GM12873 (cell line): ENCODE measurements at regions not wholly inside any gene's neighbourhood (a gene's known extent, or its start where the extent isn't known, plus 50 kb on each side); places are given as distances from the start of the nearest gene placed in this dataset.

Experiments
- CTCF ChIP-seq: IDR thresholded peaks from 2 replicates; pipeline ENCODE4 v1.5.1; 2012; ENCODE audit warnings: low read depth, mild to moderate bottlenecking, moderate library complexity, low read length, control low read depth; ENCODE audit not compliant: insufficient read depth; ENCODE audit errors: missing control alignments

DNA sequence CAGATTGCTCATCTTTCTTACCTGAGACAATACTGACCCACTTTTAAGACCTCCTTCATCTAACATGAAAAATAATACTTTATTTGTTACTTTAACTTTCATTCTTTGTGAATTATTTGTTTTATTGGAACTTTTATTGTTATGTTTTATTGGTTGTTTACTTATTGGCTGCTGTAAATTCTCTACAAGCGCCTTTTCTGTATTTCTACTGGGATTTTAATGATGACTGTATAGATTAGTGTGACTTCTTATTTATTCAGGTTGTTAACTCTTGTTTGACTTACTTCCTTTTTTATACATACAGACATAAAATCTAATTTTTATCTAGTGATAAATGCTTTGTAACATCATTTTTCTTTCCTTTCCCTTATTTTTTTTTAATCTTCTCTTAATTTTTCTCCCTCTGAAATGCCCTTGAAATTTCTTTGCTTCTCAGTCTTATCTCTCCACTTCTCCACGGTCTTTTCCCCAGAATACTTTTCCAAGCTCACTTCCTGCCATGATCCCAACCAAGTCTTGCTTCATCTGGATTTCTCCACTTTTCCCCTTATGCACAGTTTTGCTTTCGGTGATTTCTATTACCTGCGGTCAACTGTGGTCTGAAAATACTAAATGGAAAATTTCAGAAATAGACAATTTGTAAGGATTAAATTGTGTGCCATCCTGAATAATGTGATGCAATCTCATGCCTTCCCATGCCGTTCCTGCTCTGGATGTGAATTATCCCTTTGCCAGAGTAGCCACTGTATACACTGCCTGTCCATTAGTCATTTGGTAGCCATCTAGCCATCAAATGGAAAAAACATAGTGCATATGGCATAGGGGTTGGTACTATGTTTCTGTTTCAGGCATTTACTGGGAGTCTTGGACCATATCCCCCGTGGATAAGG, 265.9 kb downstream of the PRL start:
- TF ChIP-seq CTCF = no peak

- TF ChIP-seq CTCF = no peak
These were observed 261.1 kb downstream of the PRL start for GRCh38 chr6:22035690-22036089.

- TF ChIP-seq CTCF = no peak
These were observed 260.6 kb downstream of the PRL start for GRCh38 chr6:22036275-22036674.

- TF ChIP-seq CTCF = no peak
These were observed 260.1 kb downstream of the PRL start for GRCh38 chr6:22036699-22037098.

- no peak for TF ChIP-seq CTCF
These were observed 254.9 kb downstream of the PRL start for GRCh38 chr6:22041797-22042480.

DNA sequence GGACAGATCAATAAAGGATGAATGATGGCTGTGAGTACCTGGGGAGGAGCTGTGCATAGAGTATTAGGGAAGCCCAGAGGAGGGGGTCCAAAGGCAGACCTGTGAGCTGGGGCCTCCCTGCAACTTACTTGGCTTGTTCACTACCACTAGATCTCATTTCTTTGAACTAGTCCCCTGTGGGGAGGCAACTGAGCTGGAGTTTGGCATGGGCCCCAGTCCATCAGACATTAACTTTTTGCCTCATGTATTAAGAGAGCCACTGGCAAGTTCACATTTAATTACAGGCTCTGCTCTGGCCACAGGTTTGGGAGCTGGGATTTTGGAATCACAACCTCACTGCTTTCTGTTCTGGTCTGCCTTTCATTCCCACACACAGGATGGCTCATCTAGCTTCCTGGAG, 254.1 kb downstream of the PRL start:
- TF ChIP-seq CTCF = no peak

DNA sequence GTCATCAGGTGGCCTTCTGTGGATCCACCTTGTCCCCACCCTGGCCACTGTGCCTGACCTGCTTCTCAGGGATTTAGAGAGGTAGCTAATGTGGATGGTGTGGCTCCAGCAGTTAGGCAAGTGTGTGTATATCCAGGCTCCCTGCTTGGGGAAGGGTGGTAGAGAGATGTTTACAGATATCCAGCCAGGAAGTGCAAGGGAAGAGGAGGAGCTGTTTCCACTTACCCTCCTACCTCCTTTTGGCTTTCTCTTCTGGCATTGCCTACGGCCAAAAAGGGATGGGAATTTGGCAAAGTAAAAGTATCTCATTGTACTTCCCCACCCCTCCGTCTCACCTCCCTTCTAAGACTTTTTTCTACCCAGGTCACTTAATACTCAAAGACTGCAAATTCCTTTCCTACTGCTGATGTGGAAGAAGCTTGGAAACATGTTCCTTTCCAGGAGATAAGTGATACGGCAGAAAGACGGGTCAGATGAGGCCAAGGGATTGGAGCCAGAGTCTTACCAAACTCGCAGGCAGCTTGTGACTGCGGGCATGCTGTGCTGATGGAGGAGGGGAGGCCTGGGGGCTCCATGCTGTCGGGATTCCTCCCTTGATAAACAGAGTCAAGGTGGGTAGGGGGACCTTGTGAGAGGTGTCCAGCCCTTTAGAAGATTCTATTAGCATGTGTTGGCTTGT, 253.4 kb downstream of the PRL start:
- TF ChIP-seq CTCF = no peak
